HCT116 (cell line): ENCODE measurements at regions not wholly inside any gene's neighbourhood (a gene's known extent, or its start where the extent isn't known, plus 50 kb on each side); places are given as distances from the start of the nearest gene placed in this dataset.

Experiments
- ATAC-seq: fragments of 200-7000 bp; cut with Tn5 transposase; 2 replicates; pipeline ENCODE4 v1.9.1; 2020; ENCODE audit warnings: mild to moderate bottlenecking, moderate library complexity
- BruUV-seq: library from RNA; stranded (reverse); fragments of 400-500 nt; replicated peaks from 2 replicates; lab custom pipeline; 2021; lab: Mats Ljungman, UMichigan
- CTCF ChIA-PET: fragments of 300-600 bp; sonication (Branson Sonifier 250); formaldehyde crosslinking; loops from one replicate; lab custom pipeline; 2021; ENCODE audit warnings: antibody characterized with exemption; lab: Charles Lee
- POLR2A ChIA-PET: fragments of 300-600, 350-600 bp; sonication (Branson Sonifier 250); formaldehyde crosslinking; loops from one replicate; lab custom pipeline; 2021; ENCODE audit warnings: antibody characterized with exemption; lab: Charles Lee
- RAD21 ChIA-PET, 2 experiments: fragments of 300-600 bp; sonication (Branson Sonifier 250); formaldehyde crosslinking; loops; one replicate each; lab custom pipeline; 2023; ENCODE audit warnings: low total read pairs in 2 of 2; ENCODE audit not compliant: uncharacterized antibody in 2 of 2, unreplicated experiment in 2 of 2, low non-redundant PET in 1 of 2; lab: Charles Lee
- DNase-seq: peaks from one replicate; pipeline ENCODE4 v3.0.0-alpha.2; 2010; ENCODE audit warnings: low read depth, low spot score
- H2AFZ ChIP-seq: fragments of 200-600 bp; shearing (Covaris generic), sonication (generic); 2 replicates; pipeline ENCODE4 v1.6.1; 2017; ENCODE audit warnings: low read depth, mixed run types, mixed read lengths, antibody characterized with exemption, low read length; ENCODE audit not compliant: poor library complexity, severe bottlenecking
- H3K27ac ChIP-seq: 2 replicates; pipeline ENCODE4 v1.5.1; 2012; ENCODE audit warnings: low read depth, low read length
- H3K27me3 ChIP-seq: fragments of 200-600 bp; sonication (generic); 2 replicates; pipeline ENCODE4 v1.6.1; 2016; ENCODE audit warnings: mixed run types, low read length, mixed read lengths; ENCODE audit not compliant: insufficient read depth
- H3K36me3 ChIP-seq, 2 experiments: fragments of 200-500 bp in 1 of 2; fragments of 200-600 bp in 1 of 2; sonication (Bioruptor generic) in 1 of 2; sonication (generic) in 1 of 2; 2 replicates each; pipeline versions ENCODE4 v1.5.1 to v1.6.1; 2014 to 2016; ENCODE audit warnings: low read length in 2 of 2, inconsistent platforms in 1 of 2, mixed read lengths in 1 of 2, mixed run types in 1 of 2; ENCODE audit not compliant: insufficient read depth in 2 of 2, control insufficient read depth in 1 of 2
- H3K4me1 ChIP-seq, 2 experiments: fragments of 200-600 bp in 1 of 2; sonication (generic) in 1 of 2; 2 replicates each; pipeline versions ENCODE4 v1.5.1 to v1.6.1; 2012 to 2017; ENCODE audit warnings: low read length in 2 of 2, inconsistent platforms in 1 of 2, mild to moderate bottlenecking in 1 of 2, mixed read lengths in 1 of 2, mixed run types in 1 of 2, moderate library complexity in 1 of 2; ENCODE audit not compliant: insufficient read depth in 2 of 2, control insufficient read depth in 1 of 2
- H3K4me2 ChIP-seq: fragments of 200-600 bp; sonication (generic); 2 replicates; pipeline ENCODE4 v1.6.1; 2017; ENCODE audit warnings: mixed run types, low read length, mixed read lengths
- H3K4me3 ChIP-seq, 2 experiments: fragments of 200-600 bp in 1 of 2; sonication (generic) in 1 of 2; replicated peaks in 1 of 2; 2 replicates each; pipeline ENCODE4 v1.5.1; 2011 to 2016; ENCODE audit warnings: low read length in 2 of 2, control low read depth in 1 of 2, low read depth in 1 of 2, mild to moderate bottlenecking in 1 of 2, mixed read lengths in 1 of 2, mixed run types in 1 of 2
- H3K79me2 ChIP-seq: fragments of 200-600 bp; sonication (generic); 2 replicates; pipeline ENCODE4 v1.6.1; 2017; ENCODE audit warnings: mild to moderate bottlenecking, mixed run types, low read length, moderate library complexity, mixed read lengths; ENCODE audit not compliant: insufficient read depth
- H3K9ac ChIP-seq: fragments of 200-600 bp; sonication (generic); 2 replicates; pipeline ENCODE4 v1.6.1; 2016; ENCODE audit warnings: low read length, mixed read lengths
- H3K9me2 ChIP-seq: fragments of 200-600 bp; sonication (generic), shearing (Covaris generic); 2 replicates; pipeline ENCODE4 v1.6.1; 2017; ENCODE audit warnings: mixed run types, mild to moderate bottlenecking, moderate library complexity; ENCODE audit not compliant: insufficient read depth
- H3K9me3 ChIP-seq, 2 experiments: fragments of 200-500 bp in 1 of 2; fragments of 200-600 bp in 1 of 2; sonication (Bioruptor generic) in 1 of 2; sonication (generic) in 1 of 2; 2 replicates each; pipeline ENCODE4 v1.6.1; 2014 to 2017; ENCODE audit warnings: low read length in 2 of 2, mixed read lengths in 2 of 2, inconsistent platforms in 1 of 2, low read depth in 1 of 2, mild to moderate bottlenecking in 1 of 2, mixed run types in 1 of 2, moderate library complexity in 1 of 2; ENCODE audit not compliant: control insufficient read depth in 1 of 2, insufficient read depth in 1 of 2
- H4K20me1 ChIP-seq: fragments of 200-600 bp; sonication (generic), shearing (Covaris generic); 2 replicates; pipeline ENCODE4 v1.6.1; 2017; ENCODE audit warnings: mixed run types, mild to moderate bottlenecking, moderate library complexity; ENCODE audit not compliant: insufficient read depth
- EGR1 ChIP-seq: IDR thresholded peaks from 2 replicates; pipeline ENCODE4 v1.6.1; 2012; ENCODE audit warnings: low read depth
- EZH2 ChIP-seq: fragments of 200-600 bp; sonication (generic); IDR thresholded peaks from 2 replicates; pipeline ENCODE4 v1.6.1; 2017; ENCODE audit warnings: antibody characterized with exemption, mixed run types
- FOSL1 ChIP-seq: IDR thresholded peaks from 2 replicates; pipeline ENCODE4 v1.6.1; 2012; ENCODE audit warnings: low read depth
- POLR2A ChIP-seq: IDR thresholded peaks from 2 replicates; pipeline ENCODE4 v1.7.0; 2011; ENCODE audit warnings: borderline replicate concordance; ENCODE audit not compliant: insufficient read depth, insufficient read length; ENCODE audit errors: extremely low read depth
- RAD21 ChIP-seq: IDR thresholded peaks from 2 replicates; pipeline ENCODE4 v1.6.1; 2012; ENCODE audit warnings: low read depth, mild to moderate bottlenecking
- SIN3A ChIP-seq: IDR thresholded peaks from 2 replicates; pipeline ENCODE4 v1.6.1; 2012; ENCODE audit warnings: low read depth
- SP1 ChIP-seq: IDR thresholded peaks from 2 replicates; pipeline ENCODE4 v1.6.1; 2012; ENCODE audit warnings: low read depth
- TCF7L2 ChIP-seq: IDR thresholded peaks from 2 replicates; pipeline ENCODE4 v1.7.0; 2011; ENCODE audit warnings: borderline replicate concordance, inconsistent platforms; ENCODE audit not compliant: insufficient read depth, insufficient read length; ENCODE audit errors: extremely low read depth
- YY1 ChIP-seq: IDR thresholded peaks from 2 replicates; pipeline ENCODE4 v1.6.1; 2011; ENCODE audit warnings: low read length, low read depth, moderate library complexity, mild to moderate bottlenecking; ENCODE audit not compliant: insufficient replicate concordance; ENCODE audit errors: extremely low read depth
- ZFX ChIP-seq: fragments of 450-650 bp; IDR thresholded peaks from 2 replicates; pipeline ENCODE4 v1.6.1; 2017
- ZNF274 ChIP-seq: fragments of 200-500 bp; sonication (Bioruptor generic); IDR thresholded peaks from 2 replicates; pipeline ENCODE4 v1.6.1; 2014; ENCODE audit warnings: mild to moderate bottlenecking, low read depth, low read length, inconsistent platforms
- intact Hi-C: fragments of 100-400 bp; cut with micrococcal nuclease; formaldehyde crosslinking; loops from 2 replicates; pipeline ENCODE4 v1.10.0; 2022
- TF ChIP-seq, protein P1 (sequence below): IDR thresholded peaks from 2 replicates; pipeline ENCODE4 v1.6.1; 2011; ENCODE audit warnings: mild to moderate bottlenecking, low read length, moderate library complexity; ENCODE audit not compliant: insufficient replicate concordance; ENCODE audit errors: extremely low read depth
- TF ChIP-seq, protein P2 (sequence below): IDR thresholded peaks from 2 replicates; pipeline ENCODE4 v1.6.1; 2012
- TF ChIP-seq, protein P3 (sequence below), 3 experiments: fragments of 200-600 bp in 1 of 3; sonication (generic) in 1 of 3; IDR thresholded peaks in 2 of 3; conservative IDR thresholded peaks in 1 of 3; 2 replicates each; pipeline ENCODE4 v1.5.1; 2012 to 2017; ENCODE audit warnings: low read depth in 2 of 3, low read length in 2 of 3, antibody characterized with exemption in 1 of 3, borderline replicate concordance in 1 of 3, control low read depth in 1 of 3, mild to moderate bottlenecking in 1 of 3, mixed read lengths in 1 of 3, mixed run types in 1 of 3, moderate library complexity in 1 of 3; ENCODE audit not compliant: insufficient read depth in 1 of 3

DNA sequence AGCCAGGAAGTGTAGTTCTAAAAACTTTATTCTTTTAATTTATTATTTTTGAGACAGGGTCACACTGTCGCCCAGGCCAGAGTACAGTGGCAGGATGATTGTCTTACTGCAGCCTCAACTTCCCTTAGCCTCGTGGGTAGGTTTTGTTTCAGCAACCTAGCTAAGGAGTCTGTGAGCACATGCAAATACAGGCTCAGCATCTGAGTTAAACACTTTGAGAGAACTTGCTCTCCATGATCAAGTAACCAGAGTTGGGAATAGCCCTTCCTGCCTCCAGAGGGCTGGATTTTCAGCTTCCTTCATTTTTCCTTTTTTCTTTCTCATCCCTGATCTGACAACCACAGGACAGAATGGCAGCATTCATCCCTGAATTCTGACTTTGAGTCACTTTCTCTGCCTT, 871.3 kb downstream of the GALC start:
- H3K4me1 ChIP-seq = no peaks in the 10 kb centered on the region
- no TSS peak for BruUV-seq
- no peak overlapping the region for H3K9ac ChIP-seq
- ChIA-PET CTCF (no interaction called here), POLR2A (no interaction called here), RAD21 (no interaction called here)
- no peak for TF ChIP-seq RAD21
- no peak for TF ChIP-seq ZNF274
- TF ChIP-seq EGR1 = no peak
- TF ChIP-seq SIN3A = no peak
- TF ChIP-seq, protein P1, sequence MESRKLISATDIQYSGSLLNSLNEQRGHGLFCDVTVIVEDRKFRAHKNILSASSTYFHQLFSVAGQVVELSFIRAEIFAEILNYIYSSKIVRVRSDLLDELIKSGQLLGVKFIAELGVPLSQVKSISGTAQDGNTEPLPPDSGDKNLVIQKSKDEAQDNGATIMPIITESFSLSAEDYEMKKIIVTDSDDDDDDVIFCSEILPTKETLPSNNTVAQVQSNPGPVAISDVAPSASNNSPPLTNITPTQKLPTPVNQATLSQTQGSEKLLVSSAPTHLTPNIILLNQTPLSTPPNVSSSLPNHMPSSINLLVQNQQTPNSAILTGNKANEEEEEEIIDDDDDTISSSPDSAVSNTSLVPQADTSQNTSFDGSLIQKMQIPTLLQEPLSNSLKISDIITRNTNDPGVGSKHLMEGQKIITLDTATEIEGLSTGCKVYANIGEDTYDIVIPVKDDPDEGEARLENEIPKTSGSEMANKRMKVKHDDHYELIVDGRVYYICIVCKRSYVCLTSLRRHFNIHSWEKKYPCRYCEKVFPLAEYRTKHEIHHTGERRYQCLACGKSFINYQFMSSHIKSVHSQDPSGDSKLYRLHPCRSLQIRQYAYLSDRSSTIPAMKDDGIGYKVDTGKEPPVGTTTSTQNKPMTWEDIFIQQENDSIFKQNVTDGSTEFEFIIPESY = no peak
- intact Hi-C loops = no loop called here
- ATAC-seq (no peak), DNase-seq (no peak)
- no peak overlapping the region for H3K4me2 ChIP-seq
- peaks cover 5 to 17% of the 10 kb centered on the region in 2 experiments; a peak in 2 of 4 replicates for H3K9me3 ChIP-seq
- no peaks in the 10 kb centered on the region for H3K79me2 ChIP-seq
- H3K4me3 ChIP-seq = no peak overlapping the region
- no peaks in the 10 kb centered on the region for H3K27me3 ChIP-seq
- H3K27ac ChIP-seq = no peak overlapping the region
- H4K20me1 ChIP-seq = no peaks in the 10 kb centered on the region
- no peaks in the 10 kb centered on the region for H3K9me2 ChIP-seq
- no peak overlapping the region for H2AFZ ChIP-seq
- no peaks in the 10 kb centered on the region for H3K36me3 ChIP-seq

DNA sequence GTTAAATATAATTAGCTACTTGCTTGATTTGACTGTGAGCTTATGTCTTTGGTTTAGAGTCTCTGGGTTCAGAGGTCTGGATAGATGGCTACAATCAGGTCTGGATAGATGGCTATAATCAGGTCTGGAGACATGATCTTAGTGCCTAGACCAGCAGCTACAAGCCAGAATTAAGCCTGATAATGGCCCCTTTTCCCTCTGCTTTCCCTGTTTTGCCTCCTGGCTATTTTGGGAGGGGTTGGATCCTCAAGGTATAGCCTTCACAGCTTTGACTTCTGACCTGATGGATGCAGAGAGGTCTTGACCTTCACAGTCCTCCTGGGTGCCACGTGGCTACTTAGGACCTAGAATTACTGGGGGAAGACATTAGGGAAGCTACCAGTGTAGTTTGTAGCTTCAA, 877.7 kb downstream of the GALC start:
- TF ChIP-seq YY1 = no peak
- no peak for TF ChIP-seq EZH2
- TF ChIP-seq ZFX = no peak
- no peak for TF ChIP-seq FOSL1
- no peak for TF ChIP-seq POLR2A
- TF ChIP-seq, protein P2, sequence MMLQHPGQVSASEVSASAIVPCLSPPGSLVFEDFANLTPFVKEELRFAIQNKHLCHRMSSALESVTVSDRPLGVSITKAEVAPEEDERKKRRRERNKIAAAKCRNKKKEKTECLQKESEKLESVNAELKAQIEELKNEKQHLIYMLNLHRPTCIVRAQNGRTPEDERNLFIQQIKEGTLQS = no peak
- no peak for TF ChIP-seq SP1
- no peak for TF ChIP-seq TCF7L2
- TF ChIP-seq, protein P1 = no peak
- no peak for TF ChIP-seq ZNF274
- TF ChIP-seq, protein P3, sequence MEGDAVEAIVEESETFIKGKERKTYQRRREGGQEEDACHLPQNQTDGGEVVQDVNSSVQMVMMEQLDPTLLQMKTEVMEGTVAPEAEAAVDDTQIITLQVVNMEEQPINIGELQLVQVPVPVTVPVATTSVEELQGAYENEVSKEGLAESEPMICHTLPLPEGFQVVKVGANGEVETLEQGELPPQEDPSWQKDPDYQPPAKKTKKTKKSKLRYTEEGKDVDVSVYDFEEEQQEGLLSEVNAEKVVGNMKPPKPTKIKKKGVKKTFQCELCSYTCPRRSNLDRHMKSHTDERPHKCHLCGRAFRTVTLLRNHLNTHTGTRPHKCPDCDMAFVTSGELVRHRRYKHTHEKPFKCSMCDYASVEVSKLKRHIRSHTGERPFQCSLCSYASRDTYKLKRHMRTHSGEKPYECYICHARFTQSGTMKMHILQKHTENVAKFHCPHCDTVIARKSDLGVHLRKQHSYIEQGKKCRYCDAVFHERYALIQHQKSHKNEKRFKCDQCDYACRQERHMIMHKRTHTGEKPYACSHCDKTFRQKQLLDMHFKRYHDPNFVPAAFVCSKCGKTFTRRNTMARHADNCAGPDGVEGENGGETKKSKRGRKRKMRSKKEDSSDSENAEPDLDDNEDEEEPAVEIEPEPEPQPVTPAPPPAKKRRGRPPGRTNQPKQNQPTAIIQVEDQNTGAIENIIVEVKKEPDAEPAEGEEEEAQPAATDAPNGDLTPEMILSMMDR (IDR thresholded peaks at IDR 0.05 in 2 of 3, conservative IDR thresholded peaks at IDR 0.05 in 1 of 3; ENCODE audit: borderline replicate concordance in 1 of 3, insufficient read depth in 1 of 3, low read depth in 2 of 3, low read length in 2 of 3) = no peak
- intact Hi-C loops = no loop called here
- no peaks in the 10 kb centered on the region for H3K36me3 ChIP-seq
- H3K79me2 ChIP-seq = no peaks in the 10 kb centered on the region
- H3K4me2 ChIP-seq = no peak overlapping the region
- no peaks in the 10 kb centered on the region for H3K27me3 ChIP-seq
- no peak for ATAC-seq
- DNase-seq = no peak
- ChIA-PET RAD21 (no interaction called here), POLR2A (no interaction called here), CTCF (no interaction called here)
- H3K4me1 ChIP-seq = no peaks in the 10 kb centered on the region
- no peak overlapping the region for H3K27ac ChIP-seq
- no TSS peak for BruUV-seq
- no peak overlapping the region for H2AFZ ChIP-seq
- H3K9me3 ChIP-seq = peaks cover 19 to 22% of the 10 kb centered on the region in 2 experiments; a peak in 2 of 4 replicates
- no peaks in the 10 kb centered on the region for H3K9me2 ChIP-seq
- H4K20me1 ChIP-seq = no peaks in the 10 kb centered on the region; the same call in 1 of the 2 replicates
- no peak overlapping the region for H3K4me3 ChIP-seq
- no peak overlapping the region for H3K9ac ChIP-seq
